ENCODE measurements at regions not wholly inside any gene's neighbourhood (a gene's known extent, or its start where the extent isn't known, plus 50 kb on each side); places are given as distances from the start of the nearest gene placed in this dataset.

GRCh38 chr15:70449311-70450141, 313.8 kb downstream of the UACA start:
- no peak for TF ChIP-seq EZH2 (IDR thresholded peaks at IDR 0.05)
- no peak for TF ChIP-seq POLR2AphosphoS5 (IDR thresholded peaks at IDR 0.05; ENCODE audit: borderline replicate concordance, low read depth, low read length)

Data from SK-N-MC (cell line).